Stomach (tissue), 4 donors: ENCODE measurements at regions not wholly inside any gene's neighbourhood (a gene's known extent, or its start where the extent isn't known, plus 50 kb on each side); places are given as distances from the start of the nearest gene placed in this dataset.

Experiments
- CTCF ChIP-seq, 7 experiments: fragments of 450-650 bp in 4 of 7; fragments of 200-600 bp in 3 of 7; sonication (generic) in 3 of 7; IDR thresholded peaks; one replicate each; pipeline ENCODE4 v1.5.1; 2016 to 2019; ENCODE audit warnings: antibody characterized with exemption in 7 of 7, control low read depth in 2 of 7, mild to moderate bottlenecking in 1 of 7
- POLR2AphosphoS5 ChIP-seq, 3 donors: sonication (generic); formaldehyde crosslinking; IDR thresholded peaks; one replicate each; pipeline ENCODE4 v1.6.1; 2016; ENCODE audit warnings: antibody characterized with exemption in 3 of 3

DNA sequence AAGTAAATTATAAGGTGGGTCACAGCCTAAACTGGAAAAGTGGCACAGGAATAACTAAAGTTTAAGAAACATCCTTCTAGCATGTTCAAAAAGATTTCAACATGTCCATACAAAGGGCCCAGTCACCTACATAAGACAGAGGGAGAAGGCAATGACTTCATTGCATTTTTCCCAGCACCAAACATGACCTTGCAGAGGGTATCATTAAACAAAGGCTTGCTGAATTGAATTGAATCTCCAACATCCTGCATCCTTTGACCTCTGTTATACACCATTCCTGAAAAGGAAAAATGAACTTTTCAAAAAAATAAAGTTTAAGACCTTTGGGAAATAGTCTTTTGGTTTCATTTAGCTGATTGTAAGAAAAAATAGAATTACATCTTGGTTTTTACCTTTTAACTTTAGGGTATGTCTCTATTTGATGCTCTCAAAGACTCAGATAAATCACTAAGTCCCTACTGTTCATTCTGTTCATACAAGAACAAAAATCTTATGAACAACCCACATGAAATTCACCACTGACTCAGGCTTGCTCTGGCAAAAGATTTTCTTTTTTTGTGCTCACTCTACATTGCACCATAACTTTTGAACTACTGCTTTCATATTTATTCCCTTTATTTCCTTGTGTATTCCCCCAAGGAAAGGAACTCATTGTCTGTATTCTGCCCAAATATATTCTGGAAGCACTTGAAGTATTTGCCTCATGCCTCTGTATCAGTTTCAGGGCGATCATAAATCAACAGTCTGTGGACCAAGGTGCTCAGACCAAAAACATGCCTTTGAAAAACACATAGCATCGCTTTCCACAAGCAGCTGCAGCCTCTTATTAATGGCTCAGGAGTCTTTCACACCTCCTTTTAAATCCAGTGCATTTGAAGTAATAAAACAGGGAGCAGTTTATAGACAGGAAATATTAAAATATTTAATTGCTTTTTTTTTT is 121.7 kb downstream of the DUSP6 start:
- TF ChIP-seq CTCF (IDR thresholded peaks at IDR 0.05) (no peak), POLR2AphosphoS5 (IDR thresholded peaks at IDR 0.05) (no peak)
